GM19023 (cell line): ENCODE measurements at regions not wholly inside any gene's neighbourhood (a gene's known extent, or its start where the extent isn't known, plus 50 kb on each side); places are given as distances from the start of the nearest gene placed in this dataset.
"Not testable (repeated sequence)": the region's sequence is repeated elsewhere in the genome, so short reads cannot be mapped to it uniquely, and the experiment has no call there.

Experiments
- ATAC-seq: cut with Tn5 transposase; IDR thresholded peaks from one replicate; pipeline ENCODE4 v1.9.1; 2021; ENCODE audit warnings: mild to moderate bottlenecking, moderate library complexity; ENCODE audit not compliant: unreplicated experiment

DNA sequence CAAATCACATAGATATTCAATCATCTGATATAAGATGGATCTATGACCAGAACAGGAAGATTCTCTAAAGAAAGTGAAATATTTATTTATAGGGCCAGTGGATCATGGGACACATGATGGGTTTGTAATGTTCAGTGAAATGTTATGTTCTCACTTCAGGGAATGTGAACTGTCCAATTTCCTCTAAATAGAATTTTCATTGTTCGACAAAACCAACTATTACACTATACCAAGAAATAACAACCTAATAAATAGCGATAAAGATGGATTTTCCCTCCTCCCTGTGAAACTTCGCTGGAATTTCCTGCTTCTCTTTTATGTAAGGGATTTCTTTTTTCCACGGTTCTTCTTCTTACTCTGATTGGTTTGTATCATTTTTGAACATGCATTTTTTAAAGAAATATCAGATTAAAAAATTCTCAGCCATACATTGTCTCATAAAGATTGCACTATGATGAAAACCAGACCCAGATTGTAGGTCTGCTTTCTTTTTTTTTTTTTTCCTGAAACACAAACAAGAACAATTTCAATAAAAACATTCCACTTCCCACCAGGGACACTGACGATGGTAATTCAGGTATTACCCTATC lies 139.8 kb upstream of the ZEB1 start:
- no peak for ATAC-seq

DNA sequence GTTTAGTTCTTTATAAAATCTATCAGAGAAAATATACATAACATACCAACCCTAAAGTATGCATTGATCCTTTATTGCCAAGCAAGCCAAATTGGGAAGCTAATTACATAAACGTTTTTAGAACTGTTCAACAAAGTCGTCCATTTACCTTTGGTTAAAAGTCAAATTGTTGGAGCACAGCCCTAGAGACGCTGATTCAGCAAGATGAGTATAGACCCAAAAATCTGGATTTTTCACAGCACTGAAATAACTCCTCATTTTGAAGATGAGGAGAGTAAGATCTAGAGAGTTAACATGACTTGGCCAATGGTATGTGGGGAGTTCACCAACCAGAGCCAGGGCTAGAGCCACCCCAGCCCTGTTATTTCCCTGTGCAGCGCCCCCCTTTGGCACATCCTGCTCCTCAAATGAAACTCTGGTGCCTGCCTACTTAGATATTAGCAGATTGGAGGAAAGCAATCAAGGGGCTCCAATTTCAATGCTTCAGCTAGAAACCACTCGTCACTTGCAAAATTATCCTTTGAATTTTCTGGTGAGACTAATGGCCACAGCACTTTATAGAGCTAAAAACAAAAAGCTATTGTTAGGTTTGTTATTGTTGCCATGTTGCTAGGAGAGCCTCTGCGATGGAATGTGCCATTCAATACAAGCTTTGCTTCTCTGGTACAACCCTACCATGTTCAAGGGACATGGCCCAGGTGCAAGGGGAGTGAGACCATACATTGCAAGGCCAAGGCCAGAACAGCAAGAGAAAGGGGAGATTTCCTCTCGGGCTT lies 132.6 kb upstream of the ZEB1 start:
- no peak for ATAC-seq

GRCh38 chr10:31187182-31187581 lies 131.8 kb upstream of the ZEB1 start:
- ATAC-seq: no peak

GRCh38 chr10:31187607-31188210 lies 131.3 kb upstream of the ZEB1 start:
- no peak for ATAC-seq

DNA sequence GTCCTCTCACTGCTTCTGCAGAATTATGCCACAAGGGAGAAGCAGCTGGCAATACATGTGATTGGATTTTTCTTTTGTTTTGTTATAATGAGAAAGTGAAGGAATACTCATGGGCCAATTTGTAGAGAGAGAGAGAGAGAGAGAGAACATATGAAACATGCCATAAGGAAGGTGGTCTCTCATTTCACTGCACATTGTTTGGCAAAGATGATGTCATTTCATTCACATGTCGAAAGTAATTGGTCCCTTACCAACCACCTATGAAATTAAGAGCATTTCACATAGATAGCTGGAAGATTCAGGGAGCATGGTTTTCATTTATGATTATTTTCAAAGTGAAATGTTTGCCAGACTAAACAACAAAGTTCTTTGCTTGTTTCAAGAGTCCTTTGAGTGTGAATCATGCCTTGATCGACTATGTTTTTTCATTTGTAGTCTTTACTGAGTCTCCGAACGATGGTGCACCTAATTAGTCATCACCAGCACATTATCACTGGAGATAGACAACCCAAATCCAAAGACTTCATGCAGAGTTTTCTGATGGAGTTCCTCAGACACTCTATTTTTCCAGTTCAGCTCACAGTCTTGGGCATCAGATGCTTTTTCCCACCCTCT lies 130.1 kb upstream of the ZEB1 start:
- ATAC-seq: no peak

- no peak for ATAC-seq
These were observed 128.5 kb upstream of the ZEB1 start for GRCh38 chr10:31190488-31190887.

DNA sequence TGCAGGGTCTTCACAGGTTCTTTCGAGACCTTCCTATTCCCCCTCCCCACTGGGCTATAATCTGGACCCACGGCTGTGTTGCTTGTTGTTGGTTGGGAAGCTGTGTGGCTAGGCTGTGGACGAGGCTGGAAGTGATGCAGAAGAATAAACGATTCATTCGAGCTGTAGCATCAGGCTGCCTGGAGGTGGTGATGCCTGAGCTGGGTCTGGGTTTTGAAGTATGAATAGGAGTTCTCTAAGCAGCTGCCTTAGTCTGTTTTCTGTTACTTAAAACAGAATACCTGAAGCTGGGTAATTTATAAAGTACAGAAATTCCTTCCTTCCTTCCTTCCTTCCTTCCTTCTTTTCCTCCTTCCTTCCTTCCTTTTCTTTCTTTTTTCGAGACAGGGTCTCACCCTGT lies 126.5 kb upstream of the ZEB1 start:
- no peak for ATAC-seq

DNA sequence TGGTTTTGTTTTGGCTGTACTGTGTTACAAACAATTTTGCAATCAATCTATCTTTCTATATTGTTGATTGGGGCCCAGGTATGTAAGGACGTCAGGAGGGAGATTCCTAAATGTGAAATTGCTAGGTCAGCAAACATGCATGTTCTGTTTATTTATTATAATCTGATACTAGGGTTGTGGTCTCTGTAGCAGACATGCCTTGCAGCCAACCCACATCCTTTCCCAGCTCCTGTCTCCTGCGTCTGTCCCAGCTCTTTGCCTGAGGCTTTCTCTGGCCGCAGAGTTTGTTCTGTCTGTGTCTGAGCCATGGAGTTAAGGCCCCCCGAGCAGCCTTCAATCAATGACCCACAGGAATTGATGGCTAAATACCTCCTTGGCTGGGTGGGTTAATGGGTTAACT lies 124.0 kb upstream of the ZEB1 start:
- no peak for ATAC-seq

GRCh38 chr10:31197886-31198285 lies 121.1 kb upstream of the ZEB1 start:
- no peak for ATAC-seq

GRCh38 chr10:31204090-31204489 lies 114.9 kb upstream of the ZEB1 start:
- no peak for ATAC-seq

DNA sequence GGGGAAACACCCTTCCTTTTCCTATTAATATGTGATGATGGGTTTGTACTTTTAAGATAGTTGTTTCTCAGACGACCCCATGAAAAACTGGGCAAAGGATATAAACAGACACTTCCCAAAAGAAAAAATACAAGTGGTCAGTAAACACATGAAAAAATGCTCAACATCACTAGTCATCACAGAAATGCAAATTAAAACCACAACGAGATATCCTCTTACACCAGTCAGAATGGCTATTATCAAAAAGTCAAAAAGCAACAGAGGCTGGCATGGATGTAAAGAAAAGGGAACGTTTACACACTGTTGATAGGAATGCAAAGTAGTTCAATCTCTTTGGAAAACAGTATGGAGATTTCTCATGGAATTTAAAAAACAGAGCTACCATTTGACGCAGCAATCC lies 111.4 kb upstream of the ZEB1 start:
- no peak for ATAC-seq

DNA sequence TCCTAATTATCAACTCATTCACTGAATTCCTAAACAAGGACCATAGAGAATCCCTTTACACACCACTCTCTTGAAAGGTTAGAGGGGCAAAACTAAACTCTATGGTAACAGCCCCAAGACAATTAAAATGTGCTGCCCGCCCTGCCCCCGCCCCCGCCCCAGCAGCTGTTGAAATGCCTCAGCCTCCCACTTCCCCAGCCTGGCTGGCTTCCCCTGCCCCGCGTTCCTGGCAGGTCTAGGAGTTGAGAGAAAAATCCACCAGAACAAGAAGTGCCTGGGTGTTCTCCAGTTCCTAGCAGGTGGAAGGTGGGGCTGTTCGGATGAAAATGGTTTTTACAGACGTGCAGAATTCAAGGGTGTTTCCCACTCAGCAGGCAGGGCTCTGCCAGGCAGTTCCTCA lies 109.5 kb upstream of the ZEB1 start:
- ATAC-seq: no peak

- no peak for ATAC-seq
These were observed 108.8 kb upstream of the ZEB1 start for GRCh38 chr10:31210190-31210589.

GRCh38 chr10:31213959-31214358 lies 105.1 kb upstream of the ZEB1 start:
- ATAC-seq: no peak

- ATAC-seq: no peak
These were observed 104.0 kb upstream of the ZEB1 start for GRCh38 chr10:31215052-31215451.

DNA sequence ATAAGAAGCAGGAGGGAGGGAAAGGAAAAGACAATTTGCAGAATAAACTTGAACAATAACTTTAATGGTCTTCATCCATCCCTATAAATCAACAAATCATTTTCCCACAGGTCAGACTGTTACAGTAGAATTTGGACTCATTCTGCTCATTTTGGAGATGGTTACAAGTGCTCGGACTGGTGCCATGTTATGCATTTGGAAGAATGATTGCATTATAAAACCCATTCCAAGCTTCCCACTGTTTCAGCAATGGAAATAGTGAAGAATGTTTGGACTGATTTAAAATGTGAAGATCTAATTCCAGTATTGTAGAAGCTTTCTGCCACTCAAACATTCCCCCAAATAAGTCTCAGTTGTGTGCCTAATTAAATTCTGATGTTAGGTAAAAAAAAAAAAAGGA lies 99.7 kb upstream of the ZEB1 start:
- no peak for ATAC-seq

DNA sequence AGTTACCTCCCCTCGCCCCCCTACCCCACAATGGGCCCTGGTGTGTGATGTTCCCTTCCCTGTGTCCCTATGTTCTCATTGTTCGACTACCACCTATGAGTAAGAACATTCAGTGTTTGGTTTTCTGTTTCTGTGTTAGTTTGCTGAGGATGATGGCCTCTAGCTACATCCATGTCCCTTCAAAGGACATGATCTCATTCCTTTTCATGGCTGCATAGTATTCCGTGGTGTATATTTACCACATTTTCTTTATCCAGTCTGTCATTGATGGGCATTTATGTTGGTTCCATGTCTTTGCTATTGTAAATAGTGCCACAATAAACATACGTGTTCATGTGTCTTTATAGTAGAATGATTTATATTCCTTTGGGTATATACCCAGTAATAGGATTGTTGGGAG lies 90.2 kb upstream of the ZEB1 start:
- not testable (repeated sequence) for ATAC-seq

GRCh38 chr10:31239961-31240360 lies 79.1 kb upstream of the ZEB1 start:
- no peak for ATAC-seq

- ATAC-seq: no peak
These were observed 76.1 kb upstream of the ZEB1 start for GRCh38 chr10:31242902-31243301.

GRCh38 chr10:31251118-31251517 lies 67.9 kb upstream of the ZEB1 start:
- ATAC-seq: not testable (repeated sequence)

- ATAC-seq: no peak
These were observed 65.8 kb upstream of the ZEB1 start for GRCh38 chr10:31253237-31253636.
